ENCODE measurements at regions not wholly inside any gene's neighbourhood (a gene's known extent, or its start where the extent isn't known, plus 50 kb on each side); places are given as distances from the start of the nearest gene placed in this dataset.
"Not testable (repeated sequence)": the region's sequence is repeated elsewhere in the genome, so short reads cannot be mapped to it uniquely, and the experiment has no call there.

DNA sequence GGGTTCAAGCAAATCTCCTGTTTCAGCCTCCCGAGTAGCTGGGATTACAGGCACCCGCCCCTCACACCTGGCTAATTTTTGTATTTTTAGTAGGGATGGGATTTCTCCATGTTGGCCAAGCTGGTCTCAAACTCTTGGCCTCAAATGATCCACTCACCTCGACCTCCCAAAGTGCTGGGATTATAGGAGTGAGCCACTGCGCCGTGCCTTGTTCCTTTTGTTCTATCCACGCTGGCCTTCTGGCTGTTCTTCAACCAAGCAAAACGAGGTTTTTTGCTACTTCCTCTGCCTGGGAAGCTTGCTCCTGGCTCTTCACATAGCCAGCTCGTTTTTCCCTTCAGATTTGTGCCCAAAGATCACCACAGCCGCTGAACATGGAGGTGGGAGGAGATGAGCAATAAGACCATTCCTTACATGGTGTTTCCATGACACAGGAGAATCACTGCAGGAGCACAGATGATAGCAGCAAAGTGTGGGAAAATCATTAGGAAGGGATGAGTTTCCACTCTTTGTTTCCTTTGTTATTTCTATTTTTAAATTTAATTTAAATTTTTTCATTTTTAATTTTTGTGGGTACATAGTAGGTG lies 201.0 kb upstream of the ZNF217 start:
- H3K36me3 ChIP-seq (ENCODE audit: insufficient read depth, low read length) = no peaks in the 10 kb centered on the region
- no peaks in the 10 kb centered on the region for H3K27me3 ChIP-seq (ENCODE audit: insufficient read depth, low read length)

DNA sequence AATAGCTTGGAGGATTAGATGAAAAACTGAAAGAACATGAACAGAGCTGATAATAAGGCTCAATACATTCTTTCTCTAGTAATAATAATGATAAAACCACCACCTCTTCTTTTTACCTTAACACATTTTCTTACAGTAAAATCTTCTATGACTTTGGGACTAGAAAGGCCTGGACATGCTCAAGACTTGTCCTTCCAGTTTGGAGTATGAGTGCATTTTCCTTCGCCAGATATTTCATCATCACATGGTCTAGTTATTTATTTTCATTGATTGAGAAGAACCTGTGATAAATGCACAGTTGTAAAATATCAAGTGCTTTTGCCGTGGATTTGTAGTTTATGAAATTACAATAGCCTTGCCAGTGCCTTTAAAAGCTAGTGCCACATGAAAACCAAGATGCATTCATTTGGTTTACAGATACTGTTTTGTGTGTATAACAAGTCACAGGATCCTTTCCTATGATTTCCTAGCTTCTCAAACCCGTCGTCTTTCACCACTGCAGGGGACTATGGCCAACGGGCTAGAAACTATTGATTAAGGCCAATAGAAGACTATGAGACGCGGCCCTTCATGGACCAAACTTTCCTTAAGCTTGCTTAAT lies 200.2 kb upstream of the ZNF217 start:
- Histone ChIP-seq H3K4me1 (ENCODE audit: insufficient read depth, low read length) (peaks cover 3% of the 10 kb centered on the region), H3K4me3 (ENCODE audit: low read length) (no peak overlapping the region), H3K36me3 (ENCODE audit: insufficient read depth, low read length) (no peaks in the 10 kb centered on the region), H3K27me3 (ENCODE audit: insufficient read depth, low read length) (no peaks in the 10 kb centered on the region), H2AFZ (ENCODE audit: low read depth, low read length) (no peak overlapping the region), H3K9me3 (ENCODE audit: low read length) (peaks cover 2% of the 10 kb centered on the region)

More for the DNA sequence above, 201.0 kb upstream of the ZNF217 start:
- no peak overlapping the region for H3K4me3 ChIP-seq (ENCODE audit: low read length)
- no peak overlapping the region for H2AFZ ChIP-seq (ENCODE audit: low read depth, low read length)
- peaks cover under 1% of the 10 kb centered on the region for H3K4me1 ChIP-seq (ENCODE audit: insufficient read depth, low read length)
- H3K9me3 ChIP-seq (ENCODE audit: low read length) = peaks cover 2% of the 10 kb centered on the region

DNA sequence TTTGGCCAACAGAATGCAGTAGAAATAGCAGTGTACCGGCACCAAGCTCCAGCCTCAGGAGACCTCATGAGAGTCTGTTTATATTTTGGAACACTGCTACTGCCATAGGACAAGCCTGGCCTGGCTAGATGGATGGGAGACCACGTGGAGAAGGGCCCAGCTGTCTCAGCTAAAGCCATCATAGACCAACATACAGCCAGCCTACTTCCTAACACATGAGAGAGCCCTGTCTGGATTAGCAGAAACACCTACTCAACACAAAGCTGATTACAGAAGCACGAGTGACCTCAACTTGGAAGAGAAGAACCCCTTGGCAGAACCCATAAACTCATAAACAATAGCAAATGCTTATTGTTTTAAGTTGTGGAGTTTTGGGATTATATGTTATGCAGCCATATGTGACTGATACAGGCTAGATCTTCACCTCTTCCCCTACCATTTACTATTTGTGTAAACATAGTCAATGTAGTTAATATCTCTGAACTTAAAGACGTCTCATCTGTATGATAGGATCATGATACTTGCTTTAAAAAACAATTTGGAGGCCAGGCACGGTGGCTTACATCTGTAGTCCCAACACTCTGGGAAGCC lies 199.4 kb upstream of the ZNF217 start:
- Histone ChIP-seq H3K27me3 (ENCODE audit: insufficient read depth, low read length) (no peaks in the 10 kb centered on the region), H3K9me3 (ENCODE audit: low read length) (peaks cover 2% of the 10 kb centered on the region), H2AFZ (ENCODE audit: low read depth, low read length) (no peak overlapping the region), H3K36me3 (ENCODE audit: insufficient read depth, low read length) (no peaks in the 10 kb centered on the region), H3K4me1 (ENCODE audit: insufficient read depth, low read length) (peaks cover 3% of the 10 kb centered on the region), H3K4me3 (ENCODE audit: low read length) (no peak overlapping the region)

- Histone ChIP-seq H3K4me1 (ENCODE audit: insufficient read depth, low read length) (peaks cover 3% of the 10 kb centered on the region), H3K4me3 (ENCODE audit: low read length) (no peak overlapping the region), H3K36me3 (ENCODE audit: insufficient read depth, low read length) (no peaks in the 10 kb centered on the region), H2AFZ (ENCODE audit: low read depth, low read length) (no peak overlapping the region), H3K27me3 (ENCODE audit: insufficient read depth, low read length) (no peaks in the 10 kb centered on the region), H3K9me3 (ENCODE audit: low read length) (peaks cover 4% of the 10 kb centered on the region)
These were observed 196.5 kb upstream of the ZNF217 start for GRCh38 chr20:53789989-53790675.

DNA sequence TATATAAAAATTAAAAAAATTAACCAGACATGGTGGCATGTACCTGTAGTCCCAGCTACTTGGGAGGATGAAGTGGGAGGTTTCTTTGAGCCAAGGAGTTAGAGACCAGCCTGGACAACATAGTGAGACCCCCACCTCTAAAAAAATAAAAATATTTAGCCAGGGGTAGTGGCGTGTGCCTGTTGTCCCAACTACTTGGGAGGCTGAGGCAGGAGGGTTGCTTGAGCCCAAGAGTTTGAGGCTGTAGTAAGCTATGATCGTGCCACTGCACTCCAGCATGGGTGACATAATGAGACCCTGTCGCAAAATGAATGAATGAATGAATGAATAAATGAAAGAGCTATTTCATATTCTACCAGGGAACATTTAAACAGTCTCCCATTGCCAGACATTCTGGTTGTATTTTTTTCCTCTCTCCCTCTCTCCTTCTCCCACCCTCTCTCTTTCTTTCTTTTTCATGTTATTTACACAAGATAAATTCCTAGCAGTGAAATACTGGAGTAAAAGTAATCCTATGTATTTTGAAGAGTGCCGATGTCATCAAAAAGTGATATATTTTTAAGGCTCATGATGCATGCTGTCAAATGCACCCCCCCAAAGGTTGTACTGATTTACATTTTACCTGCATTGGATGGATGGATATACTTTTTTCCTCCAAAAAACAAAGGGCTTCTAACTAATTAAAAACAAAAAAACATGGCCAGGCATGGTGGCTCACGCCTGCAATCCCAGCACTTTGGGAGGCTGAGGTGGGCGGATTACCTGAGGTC lies 194.8 kb upstream of the ZNF217 start:
- H3K4me3 ChIP-seq (ENCODE audit: low read length) = no peak overlapping the region
- no peaks in the 10 kb centered on the region for H3K27me3 ChIP-seq (ENCODE audit: insufficient read depth, low read length)
- H3K9me3 ChIP-seq (ENCODE audit: low read length) = peaks cover 4% of the 10 kb centered on the region
- H3K4me1 ChIP-seq (ENCODE audit: insufficient read depth, low read length) = peaks cover 3% of the 10 kb centered on the region
- H3K36me3 ChIP-seq (ENCODE audit: insufficient read depth, low read length) = no peaks in the 10 kb centered on the region
- no peak overlapping the region for H2AFZ ChIP-seq (ENCODE audit: low read depth, low read length)

DNA sequence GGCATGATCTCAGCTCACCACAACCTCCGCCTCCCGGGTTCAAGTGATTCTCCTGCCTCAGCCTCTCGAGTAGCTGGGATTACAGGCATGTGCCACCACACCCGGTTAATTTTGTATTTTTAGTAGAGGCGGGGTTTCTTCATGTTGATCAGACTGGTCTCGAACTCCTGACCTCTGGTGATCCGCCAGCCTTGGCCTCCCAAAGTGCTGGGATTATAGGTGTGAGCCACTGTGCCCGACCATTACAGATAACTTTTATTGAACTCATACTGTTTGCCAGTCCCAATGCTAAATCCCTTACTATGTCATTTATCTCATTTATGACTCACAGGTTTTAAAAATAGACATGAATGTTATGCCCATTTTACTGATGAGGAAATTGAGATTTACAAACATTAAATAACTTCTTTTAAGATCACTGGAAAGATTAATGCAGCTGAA lies 193.9 kb upstream of the ZNF217 start:
- not testable (repeated sequence) for H3K27me3 ChIP-seq (ENCODE audit: insufficient read depth, low read length); H3K4me3 ChIP-seq (ENCODE audit: low read length); H2AFZ ChIP-seq (ENCODE audit: low read depth, low read length); H3K9me3 ChIP-seq (ENCODE audit: low read length); H3K4me1 ChIP-seq (ENCODE audit: insufficient read depth, low read length); H3K36me3 ChIP-seq (ENCODE audit: insufficient read depth, low read length)

GRCh38 chr20:53786445-53787267 lies 193.0 kb upstream of the ZNF217 start:
- Histone ChIP-seq H2AFZ (ENCODE audit: low read depth, low read length) (no peak overlapping the region), H3K4me3 (ENCODE audit: low read length) (no peak overlapping the region), H3K4me1 (ENCODE audit: insufficient read depth, low read length) (peaks cover 3% of the 10 kb centered on the region), H3K27me3 (ENCODE audit: insufficient read depth, low read length) (no peaks in the 10 kb centered on the region), H3K36me3 (ENCODE audit: insufficient read depth, low read length) (no peaks in the 10 kb centered on the region), H3K9me3 (ENCODE audit: low read length) (peaks cover 2% of the 10 kb centered on the region)

DNA sequence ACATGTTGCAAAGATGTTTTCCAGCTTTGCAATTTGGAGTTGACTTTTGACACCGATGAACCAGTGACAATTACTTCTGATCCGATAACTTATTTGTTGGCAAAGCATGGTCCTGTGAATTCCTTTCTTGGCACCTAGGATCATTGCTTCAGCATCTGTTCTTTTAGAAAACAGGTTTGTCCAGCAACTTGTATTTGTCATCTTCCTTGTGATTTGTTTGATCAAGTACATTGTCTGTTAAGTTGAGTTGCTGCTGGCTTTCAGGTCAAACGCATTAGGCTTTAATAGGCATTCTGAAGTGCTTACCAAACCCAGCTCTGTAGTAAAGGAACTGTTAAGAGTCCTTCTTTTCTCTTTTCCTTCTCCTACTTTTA lies 192.4 kb upstream of the ZNF217 start:
- no peak overlapping the region for H2AFZ ChIP-seq (ENCODE audit: low read depth, low read length)

DNA sequence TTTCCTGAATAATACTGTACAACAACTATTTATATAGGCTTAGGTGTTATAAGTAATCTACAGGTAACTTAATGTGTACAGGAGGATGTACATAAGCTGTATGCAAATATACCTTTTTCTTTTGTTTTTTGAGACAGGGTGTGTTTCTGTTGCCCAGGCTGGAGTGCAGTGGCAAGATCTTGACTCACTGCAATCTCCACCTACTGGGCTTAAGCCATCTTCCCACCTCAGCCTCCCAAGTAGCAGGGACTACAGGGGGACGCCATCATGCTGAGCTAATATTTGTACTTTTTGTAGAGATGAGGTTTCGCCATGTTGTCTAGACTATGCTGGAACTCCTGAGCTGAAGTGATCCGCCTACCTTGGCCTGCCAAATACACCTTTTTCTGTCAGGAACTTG lies 191.7 kb upstream of the ZNF217 start:
- H3K4me1 ChIP-seq (ENCODE audit: insufficient read depth, low read length) = peaks cover 3% of the 10 kb centered on the region
- no peaks in the 10 kb centered on the region for H3K36me3 ChIP-seq (ENCODE audit: insufficient read depth, low read length)
- H3K27me3 ChIP-seq (ENCODE audit: insufficient read depth, low read length) = no peaks in the 10 kb centered on the region
- no peak overlapping the region for H3K4me3 ChIP-seq (ENCODE audit: low read length)
- H3K9me3 ChIP-seq (ENCODE audit: low read length) = peaks cover 2% of the 10 kb centered on the region
- H2AFZ ChIP-seq (ENCODE audit: low read depth, low read length) = no peak overlapping the region

More for the DNA sequence above, 192.4 kb upstream of the ZNF217 start:
- no peaks in the 10 kb centered on the region for H3K36me3 ChIP-seq (ENCODE audit: insufficient read depth, low read length)
- H3K27me3 ChIP-seq (ENCODE audit: insufficient read depth, low read length) = no peaks in the 10 kb centered on the region
- H3K4me3 ChIP-seq (ENCODE audit: low read length) = no peak overlapping the region
- H3K9me3 ChIP-seq (ENCODE audit: low read length) = peaks cover 2% of the 10 kb centered on the region
- H3K4me1 ChIP-seq (ENCODE audit: insufficient read depth, low read length) = peaks cover 3% of the 10 kb centered on the region

DNA sequence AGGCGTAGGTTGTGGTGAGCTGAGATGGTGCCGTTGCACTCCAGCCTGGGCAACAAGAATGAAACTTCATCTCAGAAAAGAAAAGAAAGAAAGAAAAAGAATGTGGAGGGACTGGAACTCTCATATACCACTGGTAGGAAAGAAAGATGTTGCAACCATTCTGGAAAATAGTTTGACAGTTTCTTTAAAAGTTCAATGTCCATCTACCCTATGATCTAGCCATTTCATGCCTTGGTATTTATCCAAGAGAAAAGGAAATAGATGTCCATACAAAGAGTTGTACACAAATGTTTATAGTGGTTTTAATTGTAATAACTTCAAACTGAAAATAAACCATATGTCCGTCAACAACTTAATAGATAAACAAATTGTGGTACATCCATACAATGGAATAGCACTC lies 190.1 kb upstream of the ZNF217 start:
- H3K4me3 ChIP-seq (ENCODE audit: low read length) = no peak overlapping the region
- no peaks in the 10 kb centered on the region for H3K4me1 ChIP-seq (ENCODE audit: insufficient read depth, low read length)
- H3K27me3 ChIP-seq (ENCODE audit: insufficient read depth, low read length) = no peaks in the 10 kb centered on the region
- H3K9me3 ChIP-seq (ENCODE audit: low read length) = peaks cover 2% of the 10 kb centered on the region
- no peaks in the 10 kb centered on the region for H3K36me3 ChIP-seq (ENCODE audit: insufficient read depth, low read length)
- H2AFZ ChIP-seq (ENCODE audit: low read depth, low read length) = no peak overlapping the region

DNA sequence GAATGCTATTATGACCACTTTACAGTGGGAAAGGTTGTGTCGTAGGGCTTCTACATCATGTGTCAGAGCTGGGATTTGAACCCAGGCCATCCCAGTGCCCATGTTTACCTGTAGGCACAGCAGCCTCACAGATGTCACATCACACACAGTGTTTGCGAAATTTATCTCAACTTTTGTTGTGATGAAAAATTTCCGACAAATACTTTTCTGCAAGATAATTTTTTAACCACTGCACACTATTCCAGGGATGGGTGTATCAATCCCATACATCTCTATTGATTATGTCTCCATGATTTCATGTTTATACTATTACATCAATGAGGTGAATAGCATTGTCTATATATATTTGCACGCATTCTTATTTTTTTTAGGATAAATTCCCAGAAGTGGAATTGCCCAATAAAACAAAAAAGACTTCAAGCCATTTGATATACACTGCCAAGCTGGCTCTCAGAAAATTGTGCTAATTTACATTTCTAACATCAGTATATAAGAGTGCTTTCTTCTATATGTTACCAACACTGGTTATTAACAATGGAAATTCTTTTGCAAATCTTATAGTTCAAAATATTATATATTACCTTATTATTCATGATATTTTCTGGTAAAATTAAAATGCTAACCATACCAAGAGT lies 189.1 kb upstream of the ZNF217 start:
- no peak overlapping the region for H3K4me3 ChIP-seq (ENCODE audit: low read length)
- no peaks in the 10 kb centered on the region for H3K27me3 ChIP-seq (ENCODE audit: insufficient read depth, low read length)
- H3K4me1 ChIP-seq (ENCODE audit: insufficient read depth, low read length) = no peaks in the 10 kb centered on the region
- peaks cover 2% of the 10 kb centered on the region for H3K9me3 ChIP-seq (ENCODE audit: low read length)
- no peak overlapping the region for H2AFZ ChIP-seq (ENCODE audit: low read depth, low read length)
- no peaks in the 10 kb centered on the region for H3K36me3 ChIP-seq (ENCODE audit: insufficient read depth, low read length)

- H3K36me3 ChIP-seq (ENCODE audit: insufficient read depth, low read length) = no peaks in the 10 kb centered on the region
- H2AFZ ChIP-seq (ENCODE audit: low read depth, low read length) = no peak overlapping the region
- no peaks in the 10 kb centered on the region for H3K27me3 ChIP-seq (ENCODE audit: insufficient read depth, low read length)
- no peaks in the 10 kb centered on the region for H3K9me3 ChIP-seq (ENCODE audit: low read length)
- H3K4me3 ChIP-seq (ENCODE audit: low read length) = no peak overlapping the region
- no peaks in the 10 kb centered on the region for H3K4me1 ChIP-seq (ENCODE audit: insufficient read depth, low read length)
These were observed 186.2 kb upstream of the ZNF217 start for GRCh38 chr20:53779822-53780221.

All from neuron (in vitro differentiated cells).